Breast epithelium (tissue), 3 donors: ENCODE measurements at regions not wholly inside any gene's neighbourhood (a gene's known extent, or its start where the extent isn't known, plus 50 kb on each side); places are given as distances from the start of the nearest gene placed in this dataset.
"Not testable (repeated sequence)": the region's sequence is repeated elsewhere in the genome, so short reads cannot be mapped to it uniquely, and the experiment has no call there.

Source experiments
- POLR2A ChIP-seq: fragments of 450-650 bp; IDR thresholded peaks from one replicate; pipeline ENCODE4 v1.6.1; 2016; ENCODE audit warnings: antibody characterized with exemption, mild to moderate bottlenecking, moderate library complexity
- POLR2AphosphoS5 ChIP-seq, 3 donors: sonication (generic); formaldehyde crosslinking; IDR thresholded peaks; one replicate each; pipeline ENCODE4 v1.6.1; 2017; ENCODE audit warnings: antibody characterized with exemption in 3 of 3
- TF ChIP-seq, protein P1 (sequence below), 3 donors: fragments of 450-650 bp; IDR thresholded peaks; one replicate each; pipeline ENCODE4 v1.5.1; 2016 to 2017; ENCODE audit warnings: antibody characterized with exemption in 3 of 3, mild to moderate bottlenecking in 3 of 3, moderate library complexity in 3 of 3

DNA sequence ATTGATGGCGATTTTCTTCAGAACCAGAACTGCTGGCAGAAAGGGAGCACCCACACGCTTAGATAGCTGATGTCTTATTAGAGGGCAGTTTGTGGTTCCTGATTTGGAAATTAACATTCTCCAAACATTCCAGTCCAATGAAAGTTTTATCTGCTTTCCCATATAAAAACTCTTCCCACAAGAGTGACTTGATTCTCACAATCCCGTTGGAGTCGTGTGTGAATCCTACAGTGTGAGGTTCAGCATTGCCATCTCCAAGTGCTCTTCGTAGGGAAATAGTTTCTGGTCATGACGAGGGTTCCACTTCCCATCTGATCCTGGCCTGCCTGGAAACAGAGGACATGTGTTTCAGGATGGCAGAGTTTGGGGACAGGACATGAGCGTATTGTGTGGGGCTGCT lies 105.4 kb upstream of the CCZ1B start:
- TF ChIP-seq, protein P1, sequence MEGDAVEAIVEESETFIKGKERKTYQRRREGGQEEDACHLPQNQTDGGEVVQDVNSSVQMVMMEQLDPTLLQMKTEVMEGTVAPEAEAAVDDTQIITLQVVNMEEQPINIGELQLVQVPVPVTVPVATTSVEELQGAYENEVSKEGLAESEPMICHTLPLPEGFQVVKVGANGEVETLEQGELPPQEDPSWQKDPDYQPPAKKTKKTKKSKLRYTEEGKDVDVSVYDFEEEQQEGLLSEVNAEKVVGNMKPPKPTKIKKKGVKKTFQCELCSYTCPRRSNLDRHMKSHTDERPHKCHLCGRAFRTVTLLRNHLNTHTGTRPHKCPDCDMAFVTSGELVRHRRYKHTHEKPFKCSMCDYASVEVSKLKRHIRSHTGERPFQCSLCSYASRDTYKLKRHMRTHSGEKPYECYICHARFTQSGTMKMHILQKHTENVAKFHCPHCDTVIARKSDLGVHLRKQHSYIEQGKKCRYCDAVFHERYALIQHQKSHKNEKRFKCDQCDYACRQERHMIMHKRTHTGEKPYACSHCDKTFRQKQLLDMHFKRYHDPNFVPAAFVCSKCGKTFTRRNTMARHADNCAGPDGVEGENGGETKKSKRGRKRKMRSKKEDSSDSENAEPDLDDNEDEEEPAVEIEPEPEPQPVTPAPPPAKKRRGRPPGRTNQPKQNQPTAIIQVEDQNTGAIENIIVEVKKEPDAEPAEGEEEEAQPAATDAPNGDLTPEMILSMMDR (IDR thresholded peaks at IDR 0.05): not testable (repeated sequence)
- TF ChIP-seq POLR2A; POLR2AphosphoS5 (IDR thresholded peaks at IDR 0.05): not testable (repeated sequence)
